ENCODE measurements at regions not wholly inside any gene's neighbourhood (a gene's known extent, or its start where the extent isn't known, plus 50 kb on each side); places are given as distances from the start of the nearest gene placed in this dataset.

DNA sequence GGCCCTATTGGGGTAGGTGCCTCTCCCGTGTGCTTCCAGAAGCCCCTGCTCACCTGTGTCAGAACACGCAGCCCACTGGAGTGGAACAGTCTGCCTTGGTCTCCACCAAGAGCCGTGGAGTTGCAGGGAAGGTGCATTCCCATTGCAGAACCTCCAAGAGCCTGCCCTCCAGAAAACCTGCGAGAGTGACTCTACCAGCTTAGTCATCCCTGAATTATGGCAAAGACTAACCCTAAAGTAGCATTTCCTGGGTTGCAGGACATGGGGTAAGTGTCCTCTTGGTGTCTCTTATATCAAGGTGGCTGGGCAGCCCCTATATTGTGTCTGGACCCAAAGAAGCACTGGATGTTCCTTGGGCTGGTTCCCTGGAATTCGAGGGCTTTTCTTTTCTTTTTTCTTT lies 224.6 kb downstream of the BCOR start:
- intact Hi-C loops (cut with micrococcal nuclease) = no loop called here

More for the DNA sequence above, 224.6 kb downstream of the BCOR start:
- Histone ChIP-seq H3K4me1 (replicated peaks in 1 of 2; ENCODE audit: control insufficient read depth in 2 of 2, insufficient read depth in 2 of 2, low read length in 2 of 2) (peaks cover 10 to 13% of the 10 kb centered on the region in 2 experiments; a peak in 4 of 5 replicates), H3K27ac (ENCODE audit: extremely low read depth, low read depth, low read length) (no peak overlapping the region), H3K9me1 (ENCODE audit: control insufficient read depth, insufficient read depth, low read length) (no peaks in the 10 kb centered on the region), H3K9ac (ENCODE audit: insufficient read depth in 1 of 2, low read depth in 2 of 2, low read length in 2 of 2) (no peak overlapping the region), H3K27me3 (ENCODE audit: control insufficient read depth in 2 of 2, insufficient read depth in 2 of 2, low read length in 2 of 2) (no peaks in the 10 kb centered on the region; a peak in 1 of 5 replicates), H3K4me3 (no peak overlapping the region), H3K36me3 (ENCODE audit: control insufficient read depth, insufficient read depth, low read length) (no peaks in the 10 kb centered on the region), H3K4me2 (ENCODE audit: insufficient read depth, low read length) (no peak overlapping the region), H2AFZ (ENCODE audit: low read depth, low read length) (no peak overlapping the region), H3K9me3 (replicated peaks; ENCODE audit: control insufficient read depth, insufficient read depth, low read depth, low read length) (no peaks in the 10 kb centered on the region), H3K79me2 (ENCODE audit: control insufficient read depth, insufficient read depth, low read length) (no peaks in the 10 kb centered on the region), H4K20me1 (replicated peaks; ENCODE audit: control insufficient read depth, insufficient read depth, low read length) (no peaks in the 10 kb centered on the region)
- ChIA-PET POLR2A (interaction anchor here (0.6 kb wide), 1 partner anchor 21 kb away, joined by 3 read pairs; no protein-coding TSS in a partner anchor), CTCF (ENCODE audit: low intra/inter-chr PET ratio) (no interaction called here)
- BruUV-seq (replicated peaks) = no TSS peak
- in situ Hi-C loops (cut with MboI) = no loop called here
- ATAC-seq (no peak), FAIRE-seq (no peak), DNase-seq (ENCODE audit: extremely low read depth in 1 of 4, low spot score in 3 of 4) (no peak)
- TF ChIP-seq, protein P1, sequence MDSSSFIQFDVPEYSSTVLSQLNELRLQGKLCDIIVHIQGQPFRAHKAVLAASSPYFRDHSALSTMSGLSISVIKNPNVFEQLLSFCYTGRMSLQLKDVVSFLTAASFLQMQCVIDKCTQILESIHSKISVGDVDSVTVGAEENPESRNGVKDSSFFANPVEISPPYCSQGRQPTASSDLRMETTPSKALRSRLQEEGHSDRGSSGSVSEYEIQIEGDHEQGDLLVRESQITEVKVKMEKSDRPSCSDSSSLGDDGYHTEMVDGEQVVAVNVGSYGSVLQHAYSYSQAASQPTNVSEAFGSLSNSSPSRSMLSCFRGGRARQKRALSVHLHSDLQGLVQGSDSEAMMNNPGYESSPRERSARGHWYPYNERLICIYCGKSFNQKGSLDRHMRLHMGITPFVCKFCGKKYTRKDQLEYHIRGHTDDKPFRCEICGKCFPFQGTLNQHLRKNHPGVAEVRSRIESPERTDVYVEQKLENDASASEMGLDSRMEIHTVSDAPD (CRISPR knock-in tag; IDR thresholded peaks at IDR 0.05) = no peak
- TF ChIP-seq GABPB1 (CRISPR knock-in tag; IDR thresholded peaks at IDR 0.05) (no peak), IFI16 (CRISPR knock-in tag; IDR thresholded peaks at IDR 0.05) (no peak), ARID1B (IDR thresholded peaks at IDR 0.05) (no peak), NEUROD1 (IDR thresholded peaks at IDR 0.05; ENCODE audit: borderline replicate concordance, low read depth, low read length, partially characterized antibody) (no peak), NCOA1 (IDR thresholded peaks at IDR 0.05; ENCODE audit: low read depth) (no peak), GATAD2B (IDR thresholded peaks at IDR 0.05; ENCODE audit: borderline replicate concordance) (no peak)
- TF ChIP-seq, protein P2, sequence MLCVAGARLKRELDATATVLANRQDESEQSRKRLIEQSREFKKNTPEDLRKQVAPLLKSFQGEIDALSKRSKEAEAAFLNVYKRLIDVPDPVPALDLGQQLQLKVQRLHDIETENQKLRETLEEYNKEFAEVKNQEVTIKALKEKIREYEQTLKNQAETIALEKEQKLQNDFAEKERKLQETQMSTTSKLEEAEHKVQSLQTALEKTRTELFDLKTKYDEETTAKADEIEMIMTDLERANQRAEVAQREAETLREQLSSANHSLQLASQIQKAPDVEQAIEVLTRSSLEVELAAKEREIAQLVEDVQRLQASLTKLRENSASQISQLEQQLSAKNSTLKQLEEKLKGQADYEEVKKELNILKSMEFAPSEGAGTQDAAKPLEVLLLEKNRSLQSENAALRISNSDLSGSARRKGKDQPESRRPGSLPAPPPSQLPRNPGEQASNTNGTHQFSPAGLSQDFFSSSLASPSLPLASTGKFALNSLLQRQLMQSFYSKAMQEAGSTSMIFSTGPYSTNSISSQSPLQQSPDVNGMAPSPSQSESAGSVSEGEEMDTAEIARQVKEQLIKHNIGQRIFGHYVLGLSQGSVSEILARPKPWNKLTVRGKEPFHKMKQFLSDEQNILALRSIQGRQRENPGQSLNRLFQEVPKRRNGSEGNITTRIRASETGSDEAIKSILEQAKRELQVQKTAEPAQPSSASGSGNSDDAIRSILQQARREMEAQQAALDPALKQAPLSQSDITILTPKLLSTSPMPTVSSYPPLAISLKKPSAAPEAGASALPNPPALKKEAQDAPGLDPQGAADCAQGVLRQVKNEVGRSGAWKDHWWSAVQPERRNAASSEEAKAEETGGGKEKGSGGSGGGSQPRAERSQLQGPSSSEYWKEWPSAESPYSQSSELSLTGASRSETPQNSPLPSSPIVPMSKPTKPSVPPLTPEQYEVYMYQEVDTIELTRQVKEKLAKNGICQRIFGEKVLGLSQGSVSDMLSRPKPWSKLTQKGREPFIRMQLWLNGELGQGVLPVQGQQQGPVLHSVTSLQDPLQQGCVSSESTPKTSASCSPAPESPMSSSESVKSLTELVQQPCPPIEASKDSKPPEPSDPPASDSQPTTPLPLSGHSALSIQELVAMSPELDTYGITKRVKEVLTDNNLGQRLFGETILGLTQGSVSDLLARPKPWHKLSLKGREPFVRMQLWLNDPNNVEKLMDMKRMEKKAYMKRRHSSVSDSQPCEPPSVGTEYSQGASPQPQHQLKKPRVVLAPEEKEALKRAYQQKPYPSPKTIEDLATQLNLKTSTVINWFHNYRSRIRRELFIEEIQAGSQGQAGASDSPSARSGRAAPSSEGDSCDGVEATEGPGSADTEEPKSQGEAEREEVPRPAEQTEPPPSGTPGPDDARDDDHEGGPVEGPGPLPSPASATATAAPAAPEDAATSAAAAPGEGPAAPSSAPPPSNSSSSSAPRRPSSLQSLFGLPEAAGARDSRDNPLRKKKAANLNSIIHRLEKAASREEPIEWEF (CRISPR knock-in tag; IDR thresholded peaks at IDR 0.05) = no peak
- TF ChIP-seq, protein P3, sequence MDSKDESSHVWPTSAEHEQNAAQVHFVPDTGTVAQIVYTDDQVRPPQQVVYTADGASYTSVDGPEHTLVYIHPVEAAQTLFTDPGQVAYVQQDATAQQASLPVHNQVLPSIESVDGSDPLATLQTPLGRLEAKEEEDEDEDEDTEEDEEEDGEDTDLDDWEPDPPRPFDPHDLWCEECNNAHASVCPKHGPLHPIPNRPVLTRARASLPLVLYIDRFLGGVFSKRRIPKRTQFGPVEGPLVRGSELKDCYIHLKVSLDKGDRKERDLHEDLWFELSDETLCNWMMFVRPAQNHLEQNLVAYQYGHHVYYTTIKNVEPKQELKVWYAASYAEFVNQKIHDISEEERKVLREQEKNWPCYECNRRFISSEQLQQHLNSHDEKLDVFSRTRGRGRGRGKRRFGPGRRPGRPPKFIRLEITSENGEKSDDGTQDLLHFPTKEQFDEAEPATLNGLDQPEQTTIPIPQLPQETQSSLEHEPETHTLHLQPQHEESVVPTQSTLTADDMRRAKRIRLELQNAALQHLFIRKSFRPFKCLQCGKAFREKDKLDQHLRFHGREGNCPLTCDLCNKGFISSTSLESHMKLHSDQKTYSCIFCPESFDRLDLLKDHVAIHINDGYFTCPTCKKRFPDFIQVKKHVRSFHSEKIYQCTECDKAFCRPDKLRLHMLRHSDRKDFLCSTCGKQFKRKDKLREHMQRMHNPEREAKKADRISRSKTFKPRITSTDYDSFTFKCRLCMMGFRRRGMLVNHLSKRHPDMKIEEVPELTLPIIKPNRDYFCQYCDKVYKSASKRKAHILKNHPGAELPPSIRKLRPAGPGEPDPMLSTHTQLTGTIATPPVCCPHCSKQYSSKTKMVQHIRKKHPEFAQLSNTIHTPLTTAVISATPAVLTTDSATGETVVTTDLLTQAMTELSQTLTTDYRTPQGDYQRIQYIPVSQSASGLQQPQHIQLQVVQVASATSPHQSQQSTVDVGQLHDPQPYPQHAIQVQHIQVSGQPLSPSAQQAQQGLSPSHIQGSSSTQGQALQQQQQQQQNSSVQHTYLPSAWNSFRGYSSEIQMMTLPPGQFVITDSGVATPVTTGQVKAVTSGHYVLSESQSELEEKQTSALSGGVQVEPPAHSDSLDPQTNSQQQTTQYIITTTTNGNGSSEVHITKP (IDR thresholded peaks at IDR 0.05; ENCODE audit: partially characterized antibody) = no peak
- WGBS (ENCODE audit: insufficient coverage, low coverage, missing lambda C conversion rate) = 23% methylated on average over 4 of the region's 5 CpGs
